Endodermal cell (in vitro differentiated cells): ENCODE measurements at regions not wholly inside any gene's neighbourhood (a gene's known extent, or its start where the extent isn't known, plus 50 kb on each side); places are given as distances from the start of the nearest gene placed in this dataset.

Experiments
- DNase-seq: peaks from one replicate; pipeline ENCODE4 v3.0.0-alpha.2; 2017
- H3K27ac ChIP-seq: 2 replicates; pipeline ENCODE4 v1.5.1; 2013; ENCODE audit warnings: mild to moderate bottlenecking, low read depth, low read length, moderate library complexity
- H3K27me3 ChIP-seq: 2 replicates; pipeline ENCODE4 v1.6.1; 2013; ENCODE audit warnings: mild to moderate bottlenecking, low read length, moderate library complexity; ENCODE audit not compliant: insufficient read depth, control insufficient read depth, poor library complexity, severe bottlenecking
- H3K36me3 ChIP-seq: 2 replicates; pipeline ENCODE4 v1.7.0; 2013; ENCODE audit warnings: mild to moderate bottlenecking, low read length, moderate library complexity; ENCODE audit not compliant: control insufficient read depth, insufficient read depth
- H3K4me1 ChIP-seq: one replicate; pipeline ENCODE4 v1.7.0; 2013; ENCODE audit warnings: low read length; ENCODE audit not compliant: control insufficient read depth, insufficient read depth
- H3K4me3 ChIP-seq: 2 replicates; pipeline ENCODE4 v1.5.1; 2013; ENCODE audit warnings: mild to moderate bottlenecking, low read length, moderate library complexity
- H3K9ac ChIP-seq: 2 replicates; pipeline ENCODE4 v1.6.1; 2013; ENCODE audit warnings: mild to moderate bottlenecking, low read length, moderate library complexity; ENCODE audit not compliant: poor library complexity, severe bottlenecking; ENCODE audit errors: extremely low read depth
- H3K9me3 ChIP-seq: 2 replicates; pipeline ENCODE4 v1.6.1; 2013; ENCODE audit warnings: mild to moderate bottlenecking, low read length, moderate library complexity; ENCODE audit not compliant: control insufficient read depth
- H3K27ac Mint-ChIP-seq: 2 replicates; pipeline ENCODE4 v1.8.0; 2020; ENCODE audit warnings: mixed read lengths
- H3K27me3 Mint-ChIP-seq: 2 replicates; pipeline ENCODE4 v1.8.0; 2021; ENCODE audit warnings: mild to moderate bottlenecking, mixed read lengths; ENCODE audit not compliant: insufficient read depth
- H3K36me3 Mint-ChIP-seq: 2 replicates; pipeline ENCODE4 v1.8.0; 2020; ENCODE audit warnings: low read depth, mixed read lengths
- H3K4me1 Mint-ChIP-seq: 2 replicates; pipeline ENCODE4 v1.8.0; 2020; ENCODE audit warnings: mixed read lengths
- H3K4me3 Mint-ChIP-seq: 2 replicates; pipeline ENCODE4 v1.8.0; 2020; ENCODE audit warnings: mild to moderate bottlenecking, moderate library complexity, mixed read lengths
- H3K9me3 Mint-ChIP-seq: 2 replicates; pipeline ENCODE4 v1.8.0; 2020; ENCODE audit warnings: mild to moderate bottlenecking, mixed read lengths
- CTCF ChIP-seq: fragments of 200-600 bp; sonication (generic); conservative IDR thresholded peaks from 2 replicates; pipeline ENCODE4 v1.5.0; 2021; ENCODE audit warnings: antibody characterized with exemption, mild to moderate bottlenecking
- WGBS, 2 experiments: methylation state at CpG; one replicate each; pipeline versions ENCODE4 v1.1.5 to v1.1.7; 2013; ENCODE audit warnings: missing lambda C conversion rate in 2 of 2, mixed read lengths in 1 of 2; ENCODE audit not compliant: insufficient coverage in 1 of 2, insufficient read length in 1 of 2; 5-methylcytosine and 5-hydroxymethylcytosine counted together

- H3K27me3 Mint-ChIP-seq = no peaks in the 10 kb centered on the region
- Histone ChIP-seq H3K9me3 (no peaks in the 10 kb centered on the region), H3K4me1 (peaks cover 5% of the 10 kb centered on the region), H3K27ac (no peak overlapping the region), H3K4me3 (no peak overlapping the region), H3K9ac (no peak overlapping the region), H3K36me3 (no peaks in the 10 kb centered on the region), H3K27me3 (no peaks in the 10 kb centered on the region)
- no peak overlapping the region for H3K27ac Mint-ChIP-seq
- TF ChIP-seq CTCF = no peak
- WGBS, 2 experiments = 100% methylated on average over 1 of the region's 1 CpG; no CpG with 5 or more reads in 1 of the 2 experiments
- DNase-seq = no peak
- H3K9me3 Mint-ChIP-seq = no peaks in the 10 kb centered on the region
- H3K4me1 Mint-ChIP-seq = no peaks in the 10 kb centered on the region
- H3K36me3 Mint-ChIP-seq = no peaks in the 10 kb centered on the region
- no peak overlapping the region for H3K4me3 Mint-ChIP-seq
Observed at GRCh38 chr5:92730486-92730885, 850.5 kb downstream of the NR2F1-AS1 start.

GRCh38 chr5:92729088-92729487 lies 851.9 kb downstream of the NR2F1-AS1 start:
- no peak for DNase-seq
- Histone ChIP-seq H3K27ac (no peak overlapping the region), H3K36me3 (no peaks in the 10 kb centered on the region), H3K9ac (no peak overlapping the region), H3K9me3 (no peaks in the 10 kb centered on the region), H3K4me1 (peaks cover 5% of the 10 kb centered on the region), H3K27me3 (no peaks in the 10 kb centered on the region), H3K4me3 (no peak overlapping the region)
- Mint-ChIP-seq H3K9me3 (no peaks in the 10 kb centered on the region), H3K36me3 (no peaks in the 10 kb centered on the region), H3K4me1 (no peaks in the 10 kb centered on the region), H3K4me3 (no peak overlapping the region), H3K27ac (no peak overlapping the region), H3K27me3 (no peaks in the 10 kb centered on the region)
- TF ChIP-seq CTCF = no peak
- 92 to 96% methylated on average over 5 of the region's 5 CpGs for WGBS, 2 experiments

GRCh38 chr5:92715946-92716520 lies 865.0 kb downstream of the NR2F1-AS1 start:
- Histone ChIP-seq H3K27me3 (no peaks in the 10 kb centered on the region), H3K4me1 (no peaks in the 10 kb centered on the region), H3K36me3 (no peaks in the 10 kb centered on the region), H3K27ac (no peak overlapping the region), H3K9me3 (no peaks in the 10 kb centered on the region), H3K4me3 (no peak overlapping the region), H3K9ac (no peak overlapping the region)
- no peak overlapping the region for H3K27ac Mint-ChIP-seq
- no peaks in the 10 kb centered on the region for H3K36me3 Mint-ChIP-seq
- H3K27me3 Mint-ChIP-seq = no peaks in the 10 kb centered on the region
- TF ChIP-seq CTCF = no peak
- 91 to 95% methylated on average over 4 to 5 of the region's 5 CpGs for WGBS, 2 experiments
- no peaks in the 10 kb centered on the region for H3K9me3 Mint-ChIP-seq
- no peak overlapping the region for H3K4me3 Mint-ChIP-seq
- DNase-seq = no peak
- H3K4me1 Mint-ChIP-seq = peaks cover 4% of the 10 kb centered on the region
